IPS-15b (cell line): ENCODE measurements at regions not wholly inside any gene's neighbourhood (a gene's known extent, or its start where the extent isn't known, plus 50 kb on each side); places are given as distances from the start of the nearest gene placed in this dataset.

ENCODE experiments used
- H3K27me3 ChIP-seq: one replicate; pipeline ENCODE4 v1.6.1; 2013; ENCODE audit warnings: low read length; ENCODE audit not compliant: control insufficient read depth, insufficient read depth
- H3K36me3 ChIP-seq: one replicate; pipeline ENCODE4 v1.6.1; 2013; ENCODE audit warnings: low read length; ENCODE audit not compliant: control insufficient read depth, insufficient read depth
- H3K4me1 ChIP-seq: one replicate; pipeline ENCODE4 v1.6.1; 2013; ENCODE audit warnings: mild to moderate bottlenecking, low read length; ENCODE audit not compliant: control insufficient read depth, insufficient read depth
- H3K4me3 ChIP-seq: one replicate; pipeline ENCODE4 v1.5.1; 2013; ENCODE audit warnings: low read depth, low read length
- H3K9ac ChIP-seq: one replicate; pipeline ENCODE4 v1.6.1; 2013; ENCODE audit warnings: low read depth, mild to moderate bottlenecking, low read length
- H3K9me3 ChIP-seq: one replicate; pipeline ENCODE4 v1.6.1; 2013; ENCODE audit warnings: mild to moderate bottlenecking, low read length; ENCODE audit not compliant: control insufficient read depth, insufficient read depth

DNA sequence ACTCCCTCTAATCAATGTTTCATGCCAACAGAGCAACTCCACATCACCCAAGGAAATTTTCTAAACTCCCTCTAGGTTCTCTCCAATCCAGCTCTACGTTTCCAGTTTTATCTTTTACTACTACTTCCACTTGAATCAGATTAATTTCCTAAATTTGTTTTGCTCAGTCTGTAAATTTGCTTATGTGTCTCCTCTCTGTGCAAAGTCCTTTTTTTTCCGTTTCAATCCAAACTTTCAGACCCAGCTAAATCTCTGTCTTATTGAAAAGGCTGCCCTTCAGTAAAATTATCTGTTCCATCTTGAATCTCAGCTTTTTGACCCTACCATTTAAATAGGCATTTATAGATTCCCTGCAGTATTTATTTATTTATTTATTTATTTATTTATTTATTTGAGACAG is 61.4 kb upstream of the COX10 start:
- Histone ChIP-seq H3K9me3 (no peaks in the 10 kb centered on the region), H3K4me3 (no peak overlapping the region), H3K27me3 (no peaks in the 10 kb centered on the region), H3K4me1 (no peaks in the 10 kb centered on the region), H3K9ac (no peak overlapping the region), H3K36me3 (no peaks in the 10 kb centered on the region)

DNA sequence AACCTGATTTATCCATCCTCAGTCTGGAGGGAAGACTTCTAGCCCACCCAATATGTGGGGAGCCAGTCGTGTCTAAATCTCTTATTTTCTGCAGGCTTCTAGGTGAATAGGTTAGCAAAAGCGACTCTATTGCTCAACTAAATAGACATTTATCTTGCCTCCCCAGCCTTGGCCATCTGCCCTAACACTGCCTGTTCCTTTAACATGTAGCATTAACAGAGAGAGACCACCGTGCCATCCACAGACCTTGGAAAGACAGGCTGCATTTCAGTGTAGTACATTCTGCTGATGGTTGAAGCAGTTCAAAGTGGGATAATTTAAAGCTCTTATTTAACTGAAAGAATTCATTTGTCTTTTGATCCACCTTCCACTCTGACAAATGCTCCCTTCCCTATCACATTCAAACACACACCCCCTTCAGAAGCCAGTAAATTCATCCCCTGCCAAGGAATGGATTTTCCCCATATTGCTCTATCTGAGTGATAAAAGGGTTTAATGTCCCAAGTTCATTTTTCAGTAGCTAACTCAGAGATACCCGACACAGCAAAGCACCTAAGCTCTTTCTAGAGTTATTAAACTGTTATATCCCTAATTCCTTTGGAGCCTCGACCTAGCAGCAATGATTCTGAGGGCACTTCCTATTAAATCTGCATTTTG is 58.1 kb upstream of the COX10 start:
- Histone ChIP-seq H3K27me3 (no peaks in the 10 kb centered on the region), H3K9me3 (no peaks in the 10 kb centered on the region), H3K4me1 (no peaks in the 10 kb centered on the region), H3K9ac (no peak overlapping the region), H3K36me3 (no peaks in the 10 kb centered on the region), H3K4me3 (no peak overlapping the region)

GRCh38 chr17:14011740-14012405 is 57.4 kb upstream of the COX10 start:
- no peak overlapping the region for H3K9ac ChIP-seq
- no peaks in the 10 kb centered on the region for H3K27me3 ChIP-seq
- no peaks in the 10 kb centered on the region for H3K4me1 ChIP-seq
- no peaks in the 10 kb centered on the region for H3K36me3 ChIP-seq
- no peak overlapping the region for H3K4me3 ChIP-seq
- no peaks in the 10 kb centered on the region for H3K9me3 ChIP-seq

GRCh38 chr17:14014657-14015056 is 54.6 kb upstream of the COX10 start:
- H3K4me1 ChIP-seq, result no peaks in the 10 kb centered on the region
- no peak overlapping the region for H3K4me3 ChIP-seq
- no peaks in the 10 kb centered on the region for H3K36me3 ChIP-seq
- H3K27me3 ChIP-seq, result no peaks in the 10 kb centered on the region
- no peaks in the 10 kb centered on the region for H3K9me3 ChIP-seq
- no peak overlapping the region for H3K9ac ChIP-seq

GRCh38 chr17:14015271-14015670 is 54.0 kb upstream of the COX10 start:
- Histone ChIP-seq H3K9me3 (no peaks in the 10 kb centered on the region), H3K36me3 (no peaks in the 10 kb centered on the region), H3K9ac (no peak overlapping the region), H3K4me1 (no peaks in the 10 kb centered on the region), H3K4me3 (no peak overlapping the region), H3K27me3 (no peaks in the 10 kb centered on the region)

DNA sequence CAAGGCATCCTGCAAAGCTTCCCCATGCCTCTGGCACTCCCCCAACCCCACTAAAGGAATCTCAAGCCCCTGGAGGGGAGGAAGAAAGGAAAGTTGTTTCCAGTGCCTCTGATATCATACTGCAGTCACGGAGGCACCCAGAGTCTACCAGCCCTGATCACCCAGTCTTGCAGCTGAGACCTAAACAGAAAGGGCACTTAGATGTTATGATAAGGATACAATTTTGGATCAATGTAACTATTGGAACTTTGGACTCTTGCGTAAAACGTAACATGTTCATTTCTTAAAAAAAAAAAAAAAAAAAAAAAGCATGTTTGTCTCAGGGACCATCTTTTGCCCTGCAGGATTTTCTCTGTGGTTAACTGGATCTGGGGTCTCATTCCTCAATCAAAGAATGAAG is 52.4 kb upstream of the COX10 start:
- Histone ChIP-seq H3K9ac (no peak overlapping the region), H3K36me3 (no peaks in the 10 kb centered on the region), H3K4me1 (no peaks in the 10 kb centered on the region)

DNA sequence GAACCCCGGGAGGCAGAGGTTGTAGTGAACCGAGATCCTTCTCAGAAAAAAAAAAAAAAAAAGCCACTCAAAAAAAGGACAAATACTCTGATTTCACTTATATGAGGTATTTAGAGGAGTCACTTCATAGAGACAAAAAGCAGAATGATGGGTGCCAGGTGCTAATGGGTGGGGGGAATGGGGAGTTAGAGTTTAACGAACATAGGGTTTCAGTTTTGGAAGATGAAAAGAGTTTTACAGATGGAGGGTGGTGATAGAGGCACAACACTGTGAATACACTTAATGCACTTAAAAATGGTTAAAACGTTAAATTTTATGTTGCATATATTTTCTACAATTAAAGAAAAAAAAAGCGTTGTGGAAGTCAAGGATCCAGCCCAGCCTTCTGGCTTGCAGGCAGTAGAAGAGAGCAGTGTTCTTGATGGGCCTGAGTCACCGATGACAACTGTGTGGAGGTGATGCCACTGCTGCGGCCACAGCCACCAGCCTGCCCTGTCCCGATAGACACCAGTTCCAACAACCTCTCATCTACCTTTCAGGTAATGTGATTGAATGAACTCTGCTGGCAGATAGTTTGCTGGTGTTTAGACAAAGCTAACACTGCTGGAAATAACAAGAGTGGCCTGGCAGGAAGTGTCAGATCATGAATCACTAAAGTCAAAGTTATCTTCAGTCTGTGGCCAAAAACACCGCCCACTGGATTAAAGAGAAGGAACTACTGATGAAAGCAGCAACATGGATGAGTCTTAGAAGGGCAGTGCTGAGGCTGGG is 49.9 kb upstream of the COX10 start:
- Histone ChIP-seq H3K36me3 (no peaks in the 10 kb centered on the region), H3K9me3 (no peaks in the 10 kb centered on the region), H3K9ac (no peak overlapping the region), H3K27me3 (no peaks in the 10 kb centered on the region), H3K4me1 (no peaks in the 10 kb centered on the region), H3K4me3 (no peak overlapping the region)

More for the DNA sequence above, 52.4 kb upstream of the COX10 start:
- Histone ChIP-seq H3K27me3 (no peaks in the 10 kb centered on the region), H3K9me3 (no peaks in the 10 kb centered on the region), H3K4me3 (no peak overlapping the region)
